HepG2 (cell line): ENCODE measurements at regions not wholly inside any gene's neighbourhood (a gene's known extent, or its start where the extent isn't known, plus 50 kb on each side); places are given as distances from the start of the nearest gene placed in this dataset.

Source experiments
- ATAC-seq: fragments of 200-7000 bp; cut with Tn5 transposase; 3 replicates; pipeline ENCODE4 v1.9.1; 2020; ENCODE audit warnings: mild to moderate bottlenecking, moderate library complexity
- BruUV-seq: library from RNA; stranded (reverse); fragments of 400-500 nt; replicated peaks from 2 replicates; lab custom pipeline; 2021; lab: Mats Ljungman, UMichigan
- CTCF ChIA-PET: fragments of 300-600 bp; formaldehyde crosslinking; extraction: SDS; loops from one replicate; lab custom pipeline; 2021; ENCODE audit warnings: low total read pairs, inconsistent platforms, low intra/inter-chr PET ratio; lab: Yijun Ruan, JAX
- POLR2A ChIA-PET: fragments of 350-600 bp; sonication (Branson Sonifier 250); formaldehyde crosslinking; loops from one replicate; lab custom pipeline; 2020; ENCODE audit warnings: antibody characterized with exemption, inconsistent platforms; lab: Yijun Ruan, JAX
- DNase-seq: peaks from one replicate; pipeline ENCODE4 v3.0.0-alpha.2; 2015; ENCODE audit warnings: low spot score
- FAIRE-seq: peaks from 3 replicates; lab custom pipeline; 2011; peaks lifted over from hg19 to GRCh38; lab: Jason Lieb, UNC
- H2AFZ ChIP-seq: one replicate; pipeline ENCODE4 v1.6.1; 2011; ENCODE audit warnings: low read length, inconsistent platforms
- H3K27ac ChIP-seq: fragments of 300-600 bp; 3 replicates; pipeline ENCODE4 v1.8.0; 2011; ENCODE audit warnings: mixed run types, mild to moderate bottlenecking, mixed read lengths, low read length, inconsistent platforms; ENCODE audit not compliant: insufficient read depth; ENCODE audit errors: extremely low read length
- H3K27me3 ChIP-seq, 2 experiments: fragments of 200-600 bp in 1 of 2; 2 replicates in 1 of 2; 3 replicates in 1 of 2; pipeline versions ENCODE4 v1.6.0 to v1.8.0; 2011; ENCODE audit warnings: low read length in 2 of 2, mild to moderate bottlenecking in 2 of 2, moderate library complexity in 2 of 2, inconsistent platforms in 1 of 2; ENCODE audit not compliant: insufficient read depth in 2 of 2, control insufficient read depth in 1 of 2
- H3K36me3 ChIP-seq, 2 experiments: fragments of 200-600 bp in 1 of 2; replicated peaks in 1 of 2; 2 replicates in 1 of 2; 3 replicates in 1 of 2; pipeline versions ENCODE4 v1.5.1 to v1.8.0; 2011; ENCODE audit warnings: low read length in 2 of 2, inconsistent platforms in 1 of 2; ENCODE audit not compliant: insufficient read depth in 2 of 2, control insufficient read depth in 1 of 2
- H3K4me1 ChIP-seq: 2 replicates; pipeline ENCODE4 v1.5.1; 2012; ENCODE audit warnings: low read length, inconsistent platforms; ENCODE audit not compliant: insufficient read depth
- H3K4me2 ChIP-seq: 2 replicates; pipeline ENCODE4 v1.6.0; 2011; ENCODE audit warnings: low read depth, low read length, inconsistent platforms
- H3K4me3 ChIP-seq, 3 experiments: fragments of 200-600 bp in 1 of 3; sonication (generic), shearing (Covaris generic) in 1 of 3; replicated peaks in 1 of 3; 2 replicates each; pipeline ENCODE4 v1.5.1; 2011 to 2016; ENCODE audit warnings: low read length in 3 of 3, inconsistent platforms in 2 of 3, low read depth in 2 of 3, mild to moderate bottlenecking in 2 of 3, control low read depth in 1 of 3, mixed read lengths in 1 of 3; ENCODE audit not compliant: insufficient read depth in 1 of 3
- H3K79me2 ChIP-seq: one replicate; pipeline ENCODE4 v1.6.1; 2011; ENCODE audit warnings: low read length, inconsistent platforms; ENCODE audit not compliant: insufficient read depth
- H3K9ac ChIP-seq: 2 replicates; pipeline ENCODE4 v1.6.0; 2011; ENCODE audit warnings: mild to moderate bottlenecking, low read depth, low read length, inconsistent platforms; ENCODE audit not compliant: insufficient read depth
- H3K9me3 ChIP-seq: 2 replicates; pipeline ENCODE4 v1.5.1; 2012; ENCODE audit warnings: mild to moderate bottlenecking, low read length
- H4K20me1 ChIP-seq: 2 replicates; pipeline ENCODE4 v1.6.0; 2011; ENCODE audit warnings: inconsistent platforms, mild to moderate bottlenecking, low read length, moderate library complexity; ENCODE audit not compliant: insufficient read depth
- ARNT2 ChIP-seq: sonication (generic); formaldehyde crosslinking; IDR thresholded peaks from 2 replicates; pipeline ENCODE4 v1.8.0; 2022; ENCODE audit warnings: mild to moderate bottlenecking, low read depth, missing genetic modification reagents, moderate library complexity
- EP300 ChIP-seq, 3 experiments: sonication (generic) in 1 of 3; formaldehyde crosslinking in 1 of 3; IDR thresholded peaks; 2 replicates each; pipeline versions ENCODE4 v1.5.1 to v1.6.1; 2011 to 2020; ENCODE audit warnings: low read depth in 2 of 3, low read length in 2 of 3, borderline replicate concordance in 1 of 3, improper control_type of control experiment in 1 of 3, mild to moderate bottlenecking in 1 of 3, missing genetic modification reagents in 1 of 3, moderate library complexity in 1 of 3
- FOXP4 ChIP-seq: sonication (generic); formaldehyde crosslinking; IDR thresholded peaks from 2 replicates; pipeline ENCODE4 v1.4.0; 2020; ENCODE audit warnings: missing genetic modification reagents
- HDAC6 ChIP-seq: fragments of 200-600 bp; sonication (generic); IDR thresholded peaks from 2 replicates; pipeline ENCODE4 v1.7.0; 2017; ENCODE audit warnings: mild to moderate bottlenecking, antibody characterized with exemption, low read length, low read depth
- JUND ChIP-seq: sonication (generic); formaldehyde crosslinking; IDR thresholded peaks from 2 replicates; pipeline ENCODE4 v1.8.0; 2022; ENCODE audit warnings: mild to moderate bottlenecking, missing genetic modification reagents
- MTF1 ChIP-seq: sonication (generic); formaldehyde crosslinking; IDR thresholded peaks from 2 replicates; pipeline ENCODE4 v1.5.0; 2020; ENCODE audit warnings: missing genetic modification reagents
- NCOA1 ChIP-seq: sonication (generic); formaldehyde crosslinking; IDR thresholded peaks from 2 replicates; pipeline ENCODE4 v1.9.0; 2021; ENCODE audit warnings: missing genetic modification reagents
- SNAI1 ChIP-seq: sonication (generic); formaldehyde crosslinking; IDR thresholded peaks from 2 replicates; pipeline ENCODE4 v1.5.0; 2020; ENCODE audit warnings: mild to moderate bottlenecking, missing genetic modification reagents, borderline replicate concordance
- ZFP37 ChIP-seq: sonication (generic); formaldehyde crosslinking; IDR thresholded peaks from 2 replicates; pipeline ENCODE4 v1.4.0; 2020; ENCODE audit warnings: missing genetic modification reagents, borderline replicate concordance
- ZFP62 ChIP-seq: sonication (generic); formaldehyde crosslinking; IDR thresholded peaks from 2 replicates; pipeline ENCODE4 v1.4.0; 2020; ENCODE audit warnings: missing genetic modification reagents
- ZNF276 ChIP-seq: sonication (generic); formaldehyde crosslinking; IDR thresholded peaks from 2 replicates; pipeline ENCODE4 v1.4.0; 2020; ENCODE audit warnings: mild to moderate bottlenecking, low read depth, missing genetic modification reagents
- ZNF878 ChIP-seq: sonication (generic); formaldehyde crosslinking; IDR thresholded peaks from 2 replicates; pipeline ENCODE4 v1.8.1; 2023; ENCODE audit warnings: mild to moderate bottlenecking, missing genetic modification reagents, moderate library complexity
- WGBS: methylation state at CpG from one replicate; pipeline ENCODE4 v1.1.6; 2017; ENCODE audit warnings: low lambda C conversion rate; 5-methylcytosine and 5-hydroxymethylcytosine counted together
- in situ Hi-C: cut with HindIII; loops from 2 replicates; pipeline ENCODE4 v1.10.0; 2017; ENCODE audit warnings: low pct_unique_long_range_greater_than_20kb; ENCODE audit not compliant: extremely low pct_ligation_motif_present
- intact Hi-C: fragments of 100-400 bp; cut with micrococcal nuclease; formaldehyde crosslinking; loops from one replicate; pipeline ENCODE4 v1.10.0; 2022; ENCODE audit not compliant: unreplicated experiment

GRCh38 chr11:97937501-97937900 is 1083.2 kb upstream of the CNTN5 start:
- H3K36me3 ChIP-seq, result no peaks in the 10 kb centered on the region
- ATAC-seq (no peak), DNase-seq (no peak), FAIRE-seq (no peak)
- no peaks in the 10 kb centered on the region for H4K20me1 ChIP-seq
- H3K27me3 ChIP-seq, result no peaks in the 10 kb centered on the region
- in situ Hi-C loops, result no loop called here
- H2AFZ ChIP-seq, result no peak overlapping the region
- no peaks in the 10 kb centered on the region for H3K79me2 ChIP-seq
- no peak overlapping the region for H3K27ac ChIP-seq
- TF ChIP-seq SNAI1 (CRISPR knock-in tag), result no peak
- POLR2A ChIA-PET, result no interaction called here
- no peak overlapping the region for H3K9ac ChIP-seq
- intact Hi-C loops, result no loop called here
- H3K4me1 ChIP-seq, result no peaks in the 10 kb centered on the region
- CTCF ChIA-PET, result no interaction called here
- no peak overlapping the region for H3K4me2 ChIP-seq
- WGBS, result 3% methylated on average over 3 of the region's 3 CpGs
- BruUV-seq, result no TSS peak
- H3K9me3 ChIP-seq, result no peaks in the 10 kb centered on the region
- H3K4me3 ChIP-seq, result no peak overlapping the region

- H2AFZ ChIP-seq, result no peak overlapping the region
- no peak for ATAC-seq
- H3K79me2 ChIP-seq, result no peaks in the 10 kb centered on the region
- in situ Hi-C loops, result no loop called here
- no peak overlapping the region for H3K9ac ChIP-seq
- ChIA-PET POLR2A (no interaction called here), CTCF (no interaction called here)
- H3K27ac ChIP-seq, result no peak overlapping the region
- BruUV-seq, result no TSS peak
- no peaks in the 10 kb centered on the region for H3K36me3 ChIP-seq
- H3K9me3 ChIP-seq, result no peaks in the 10 kb centered on the region
- no peaks in the 10 kb centered on the region for H3K27me3 ChIP-seq
- WGBS, result 19% methylated on average over 2 of the region's 2 CpGs
- no peak overlapping the region for H3K4me2 ChIP-seq
- H3K4me1 ChIP-seq, result no peaks in the 10 kb centered on the region
- no peaks in the 10 kb centered on the region for H4K20me1 ChIP-seq
- TF ChIP-seq EP300 (IDR thresholded peaks at IDR 0.05; ENCODE audit: low read depth in 2 of 2, low read length in 2 of 2) (no peak), EP300 (CRISPR knock-in tag; IDR thresholded peaks at IDR 0.05; ENCODE audit: borderline replicate concordance) (no peak), ZNF878 (CRISPR knock-in tag) (no peak), ZFP62 (no peak), ARNT2 (CRISPR knock-in tag) (no peak), ZFP37 (no peak), ZNF276 (CRISPR knock-in tag) (no peak), FOXP4 (CRISPR knock-in tag) (no peak), MTF1 (CRISPR knock-in tag) (no peak), JUND (no peak), HDAC6 (no peak), NCOA1 (no peak)
- no peak for DNase-seq
- no peak for FAIRE-seq
- no peak overlapping the region for H3K4me3 ChIP-seq
- intact Hi-C loops, result no loop called here
Measured at GRCh38 chr11:97938789-97939188, 1082.0 kb upstream of the CNTN5 start.
